ENCODE measurements at regions not wholly inside any gene's neighbourhood (a gene's known extent, or its start where the extent isn't known, plus 50 kb on each side); places are given as distances from the start of the nearest gene placed in this dataset.
"Not testable (repeated sequence)": the region's sequence is repeated elsewhere in the genome, so short reads cannot be mapped to it uniquely, and the experiment has no call there.

DNA sequence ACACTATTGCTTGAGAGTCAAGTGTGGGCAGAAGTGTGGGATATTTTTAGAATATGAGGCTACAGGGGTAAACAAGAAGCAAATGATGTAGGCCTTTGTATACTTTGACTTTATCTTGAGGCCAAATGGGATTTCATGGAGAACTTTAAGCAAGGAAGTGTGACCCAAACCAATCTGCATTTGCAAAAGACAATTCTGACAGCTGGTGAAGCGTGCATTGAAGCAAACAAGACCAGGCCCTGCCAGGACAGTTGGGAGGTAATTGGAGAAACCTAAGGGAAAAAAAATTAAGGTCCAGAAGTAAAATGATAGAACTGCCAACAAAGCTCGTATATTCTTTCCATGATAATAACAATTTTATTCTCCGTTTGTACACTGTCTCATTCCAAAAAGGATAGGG, 168.3 kb downstream of the TM2D1 start:
- TF ChIP-seq CTCF (IDR thresholded peaks at IDR 0.05; ENCODE audit: low read depth, low read length, missing control alignments): no peak
- no peak overlapping the region for H3K4me3 ChIP-seq (ENCODE audit: low read depth, low read length)
- DNase-seq (ENCODE audit: low read depth): no peak
- in situ Hi-C loops (cut with HindIII; ENCODE audit: low sequenced_read_pairs): no loop called here

DNA sequence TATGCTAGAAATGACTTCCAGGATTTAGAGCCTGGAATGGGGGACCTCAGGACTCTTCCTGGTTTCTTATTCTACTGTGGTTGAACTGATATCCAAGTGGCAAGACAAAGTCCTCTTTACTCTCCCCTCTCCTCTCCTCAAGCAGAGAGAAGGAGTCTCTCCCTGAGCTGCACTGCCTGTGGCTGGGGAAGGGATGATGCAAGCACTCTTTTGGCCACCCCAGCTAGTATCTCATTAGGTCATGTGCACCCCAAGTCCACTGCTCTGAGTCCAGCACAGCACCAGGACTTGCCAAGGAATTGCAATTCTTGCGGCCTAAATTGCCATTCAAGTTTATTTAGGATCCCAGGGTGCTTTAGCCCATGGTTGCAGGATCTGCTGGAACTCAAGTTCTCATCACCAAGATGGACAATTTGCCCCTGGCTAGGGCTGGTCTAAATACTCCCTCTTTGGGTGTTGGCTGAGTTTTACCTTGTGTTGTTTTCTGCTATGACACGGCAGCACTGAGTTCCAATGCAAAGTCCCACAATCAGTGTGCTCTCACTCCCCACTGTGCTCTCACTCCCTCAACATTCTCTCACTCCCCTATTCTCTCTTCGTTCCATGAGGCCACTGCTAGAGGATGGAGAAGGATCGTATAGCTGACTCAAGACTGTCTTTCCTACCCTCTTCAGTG, 172.2 kb downstream of the TM2D1 start:
- no peak for TF ChIP-seq CTCF (IDR thresholded peaks at IDR 0.05; ENCODE audit: low read depth, low read length, missing control alignments)
- in situ Hi-C loops (cut with HindIII; ENCODE audit: low sequenced_read_pairs): no loop called here
- H3K4me3 ChIP-seq (ENCODE audit: low read depth, low read length): no peak overlapping the region
- no peak for DNase-seq (ENCODE audit: low read depth)

GRCh38 chr1:61547302-61547701, 177.6 kb downstream of the TM2D1 start:
- in situ Hi-C loops (cut with HindIII; ENCODE audit: low sequenced_read_pairs); DNase-seq (ENCODE audit: low read depth); H3K4me3 ChIP-seq (ENCODE audit: low read depth, low read length): not testable (repeated sequence)

- in situ Hi-C loops (cut with HindIII; ENCODE audit: low sequenced_read_pairs); DNase-seq (ENCODE audit: low read depth); H3K4me3 ChIP-seq (ENCODE audit: low read depth, low read length): not testable (repeated sequence)
Measured at GRCh38 chr1:61544870-61545269, 180.1 kb downstream of the TM2D1 start.

DNA sequence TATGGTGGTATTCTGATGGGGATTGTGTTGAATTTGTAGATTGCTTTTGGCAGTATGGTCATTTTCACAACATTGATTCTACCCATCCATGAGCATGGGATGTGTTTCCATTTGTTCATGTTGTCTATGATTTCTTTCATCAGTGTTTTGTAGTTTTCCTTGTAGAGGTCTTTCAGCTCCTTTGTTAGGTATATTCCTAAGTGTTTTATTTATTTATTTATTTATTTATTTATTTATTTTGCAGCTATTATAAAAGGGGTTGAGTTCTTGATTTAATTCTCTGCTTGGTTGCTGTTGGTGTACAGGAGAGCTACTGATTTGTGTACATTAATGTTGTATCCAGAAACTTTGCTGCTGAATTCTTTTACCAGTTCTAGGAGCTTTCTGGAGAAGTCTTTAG, 181.4 kb downstream of the TM2D1 start:
- in situ Hi-C loops (cut with HindIII; ENCODE audit: low sequenced_read_pairs); DNase-seq (ENCODE audit: low read depth): not testable (repeated sequence)

GRCh38 chr1:61539720-61540462, 185.1 kb downstream of the TM2D1 start:
- no peak for TF ChIP-seq CTCF (IDR thresholded peaks at IDR 0.05; ENCODE audit: low read depth, low read length, missing control alignments)
- no peak for DNase-seq (ENCODE audit: low read depth)
- no peak overlapping the region for H3K4me3 ChIP-seq (ENCODE audit: low read depth, low read length)
- in situ Hi-C loops (cut with HindIII; ENCODE audit: low sequenced_read_pairs): no loop called here

More for the DNA sequence above, 181.4 kb downstream of the TM2D1 start:
- H3K4me3 ChIP-seq (ENCODE audit: low read depth, low read length): not testable (repeated sequence)

DNA sequence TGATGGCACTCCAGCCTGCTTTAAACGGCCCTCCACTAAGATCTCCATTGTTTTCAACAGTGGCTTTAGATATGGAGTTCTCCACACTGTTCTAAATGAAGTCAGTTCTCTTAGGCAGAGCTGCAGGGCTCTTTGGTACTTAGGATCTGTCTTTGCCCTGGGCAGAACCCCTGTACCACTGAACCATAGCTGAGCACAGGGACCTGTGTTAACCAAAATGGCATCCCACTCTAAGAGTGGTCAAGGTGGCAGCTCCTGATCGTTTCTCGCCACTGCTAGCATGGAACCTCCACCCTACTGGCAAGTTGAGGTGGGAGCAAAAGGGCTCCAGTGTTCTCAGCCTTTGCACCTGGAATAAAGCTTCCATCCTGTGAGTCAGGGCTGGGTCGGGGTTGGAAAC, 186.7 kb downstream of the TM2D1 start:
- no peak for DNase-seq (ENCODE audit: low read depth)
- no peak for TF ChIP-seq CTCF (IDR thresholded peaks at IDR 0.05; ENCODE audit: low read depth, low read length, missing control alignments)
- no peak overlapping the region for H3K4me3 ChIP-seq (ENCODE audit: low read depth, low read length)
- in situ Hi-C loops (cut with HindIII; ENCODE audit: low sequenced_read_pairs): no loop called here
